ENCODE measurements at regions not wholly inside any gene's neighbourhood (a gene's known extent, or its start where the extent isn't known, plus 50 kb on each side); places are given as distances from the start of the nearest gene placed in this dataset.

DNA sequence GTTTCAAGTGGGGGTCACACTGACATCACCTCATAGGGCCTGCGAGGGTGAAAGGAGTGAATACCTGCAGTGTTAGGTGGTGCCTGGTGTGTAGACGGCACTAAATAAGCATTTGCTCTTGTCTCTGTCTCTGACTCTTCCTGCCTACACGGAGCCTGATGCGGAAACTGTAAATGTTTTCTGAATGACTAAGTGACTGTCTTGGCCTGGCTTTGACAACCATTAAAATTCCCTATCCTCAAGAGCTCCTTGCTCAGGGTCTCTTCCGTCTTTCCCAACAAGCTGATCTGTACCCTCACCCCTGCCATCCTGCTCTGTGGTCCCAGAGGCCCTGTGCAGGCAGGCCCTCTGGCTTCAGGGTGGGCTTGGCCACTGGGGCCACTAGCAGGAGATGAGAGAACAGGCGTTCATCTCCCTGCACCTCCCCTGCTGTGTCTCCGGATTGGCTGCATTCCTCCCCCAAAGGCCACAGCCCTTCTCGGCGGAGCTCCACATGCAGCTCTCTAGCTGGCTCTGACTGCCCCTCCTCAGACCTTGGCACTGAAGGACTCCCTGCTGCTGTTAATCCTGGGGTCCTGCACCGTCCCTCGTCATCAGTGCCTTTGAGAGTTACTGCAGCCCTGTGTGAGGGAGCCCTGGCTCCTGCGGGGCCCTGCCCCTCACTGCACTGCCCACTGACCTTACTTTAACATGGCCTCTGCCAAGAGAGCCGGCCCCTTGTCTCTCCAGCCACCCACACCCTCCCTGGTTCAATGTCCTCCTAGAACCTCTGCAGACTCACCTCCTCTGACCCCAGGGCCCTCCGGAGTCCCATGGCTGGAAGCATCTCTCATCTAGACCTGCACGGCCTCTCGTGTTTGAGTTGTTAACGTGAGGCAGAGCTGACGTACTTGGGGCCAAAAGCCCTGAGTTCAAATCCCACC, 211.1 kb downstream of the MATN1 start:
- no peak for DNase-seq

- no peak for DNase-seq
Observed at GRCh38 chr1:30511563-30511962, 211.8 kb downstream of the MATN1 start.

DNA sequence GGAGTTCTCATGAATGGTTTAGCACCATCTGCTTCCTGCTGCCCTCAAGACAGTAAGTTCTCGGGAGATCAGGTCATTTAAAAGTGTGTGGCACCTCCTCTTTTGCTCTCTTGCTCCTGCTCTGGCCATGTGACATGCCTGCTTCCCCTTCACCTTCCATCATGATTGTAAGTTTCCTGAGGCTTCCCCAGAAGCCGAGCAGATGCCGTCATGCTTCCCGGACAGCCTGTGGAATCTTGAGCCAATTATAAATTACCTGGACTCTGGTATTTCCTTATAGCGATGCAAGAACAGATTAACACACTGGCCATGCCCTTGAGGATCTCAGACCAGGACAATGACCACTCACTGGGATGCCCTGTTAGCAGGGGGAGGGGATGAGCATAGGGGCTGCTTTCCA, 212.3 kb downstream of the MATN1 start:
- no peak for DNase-seq

DNA sequence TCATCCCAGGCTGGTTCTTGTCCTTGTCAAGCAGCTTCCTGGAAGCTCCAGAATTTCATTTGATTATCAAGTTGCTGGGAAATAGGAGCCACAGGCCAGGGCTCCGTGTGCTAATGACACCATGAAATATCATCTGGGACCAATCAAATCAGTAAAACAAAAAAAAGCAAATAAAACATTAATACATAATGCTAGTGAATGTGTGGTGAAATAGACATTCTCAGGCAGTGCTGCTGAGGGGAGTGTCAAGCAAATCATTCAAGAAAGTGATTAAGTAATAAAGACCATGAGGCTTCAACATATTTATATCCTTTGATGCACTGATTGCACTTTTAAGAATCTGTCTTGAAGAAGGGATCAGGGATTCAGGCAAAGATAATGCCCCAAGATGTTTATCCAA, 213.7 kb downstream of the MATN1 start:
- no peak for DNase-seq

DNA sequence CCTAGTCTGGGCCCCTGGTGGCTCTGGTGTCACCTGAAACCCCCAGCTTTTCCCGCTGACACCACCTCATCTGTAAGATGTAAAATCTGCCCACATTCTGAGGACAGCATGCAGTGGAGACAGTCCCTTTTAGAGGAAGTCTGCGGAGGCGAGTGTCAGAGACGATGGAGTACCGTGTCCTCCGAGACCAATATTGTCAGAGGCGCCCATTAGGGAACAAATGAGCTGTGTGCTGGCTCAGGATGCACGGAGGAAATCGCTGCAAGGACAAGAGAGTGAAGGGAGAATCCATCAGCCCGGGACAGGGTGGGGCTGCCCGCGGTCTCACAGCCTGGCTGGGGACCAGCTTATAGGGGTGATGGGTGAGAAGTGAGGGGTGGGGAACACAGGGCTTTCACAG, 214.8 kb downstream of the MATN1 start:
- no peak for DNase-seq

DNA sequence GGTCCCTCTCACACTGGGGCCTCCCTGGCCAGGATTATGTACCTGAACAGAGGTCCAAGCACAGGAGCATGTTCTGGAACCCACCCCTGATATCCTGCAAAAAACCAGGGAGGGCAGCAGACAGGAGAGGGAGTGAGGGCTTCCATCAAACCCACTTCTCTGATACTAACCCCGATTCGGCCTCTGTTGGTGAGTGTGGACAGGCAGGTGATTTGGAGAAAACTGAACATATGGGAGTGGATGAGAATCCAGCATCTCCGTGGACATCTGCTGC, 215.3 kb downstream of the MATN1 start:
- no peak for DNase-seq

DNA sequence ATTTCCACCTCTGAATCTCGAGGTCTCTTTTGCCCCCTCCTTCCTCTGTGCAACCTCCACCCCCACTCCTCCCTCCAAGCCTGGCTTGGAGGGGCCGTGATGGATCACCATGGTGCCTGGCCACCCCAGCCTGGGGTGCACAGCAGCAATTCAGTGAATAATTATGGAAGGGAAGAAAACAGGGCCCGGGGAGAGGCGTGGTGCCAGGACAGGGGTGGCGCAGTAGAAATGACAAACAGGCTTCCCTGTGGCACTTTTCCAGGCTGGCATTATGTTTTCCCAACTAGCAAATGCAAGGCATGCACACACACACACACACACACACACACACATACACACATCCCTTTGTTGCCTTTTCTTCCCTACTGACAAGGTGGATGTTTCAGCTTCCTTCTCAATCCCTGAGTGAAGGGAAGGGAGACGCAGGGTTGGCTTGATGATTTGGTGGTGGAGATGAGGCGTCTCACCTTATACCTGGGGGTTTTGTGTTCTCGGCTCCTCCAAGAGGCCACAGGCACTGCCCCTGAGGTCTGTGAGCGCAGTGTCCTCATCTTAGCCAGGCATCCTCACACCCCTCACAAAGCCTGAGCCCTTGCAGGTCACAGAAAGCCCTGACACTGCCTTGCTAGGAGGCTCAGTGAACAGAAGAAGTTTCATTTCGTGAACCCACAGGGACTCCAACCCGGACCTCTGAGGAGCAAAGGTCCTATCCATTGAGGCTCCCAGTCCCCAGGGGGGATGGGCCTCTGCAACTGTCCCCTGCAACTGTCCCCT, 215.8 kb downstream of the MATN1 start:
- no peak for DNase-seq

DNA sequence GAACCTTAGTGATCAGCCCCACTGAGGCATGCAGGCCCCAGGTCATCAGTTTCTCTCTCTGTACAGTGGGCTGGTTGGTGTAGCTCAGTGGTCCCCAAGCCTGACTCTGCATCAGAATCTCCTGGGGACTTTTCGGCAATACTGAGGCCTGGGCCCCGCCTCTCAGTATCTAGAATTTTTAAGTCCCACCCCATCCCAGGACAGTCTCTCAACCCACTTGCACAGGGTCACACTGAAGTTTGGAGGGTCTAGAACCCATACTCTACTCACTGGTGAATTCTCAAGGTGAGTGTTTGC, 216.4 kb downstream of the MATN1 start:
- DNase-seq = no peak

DNA sequence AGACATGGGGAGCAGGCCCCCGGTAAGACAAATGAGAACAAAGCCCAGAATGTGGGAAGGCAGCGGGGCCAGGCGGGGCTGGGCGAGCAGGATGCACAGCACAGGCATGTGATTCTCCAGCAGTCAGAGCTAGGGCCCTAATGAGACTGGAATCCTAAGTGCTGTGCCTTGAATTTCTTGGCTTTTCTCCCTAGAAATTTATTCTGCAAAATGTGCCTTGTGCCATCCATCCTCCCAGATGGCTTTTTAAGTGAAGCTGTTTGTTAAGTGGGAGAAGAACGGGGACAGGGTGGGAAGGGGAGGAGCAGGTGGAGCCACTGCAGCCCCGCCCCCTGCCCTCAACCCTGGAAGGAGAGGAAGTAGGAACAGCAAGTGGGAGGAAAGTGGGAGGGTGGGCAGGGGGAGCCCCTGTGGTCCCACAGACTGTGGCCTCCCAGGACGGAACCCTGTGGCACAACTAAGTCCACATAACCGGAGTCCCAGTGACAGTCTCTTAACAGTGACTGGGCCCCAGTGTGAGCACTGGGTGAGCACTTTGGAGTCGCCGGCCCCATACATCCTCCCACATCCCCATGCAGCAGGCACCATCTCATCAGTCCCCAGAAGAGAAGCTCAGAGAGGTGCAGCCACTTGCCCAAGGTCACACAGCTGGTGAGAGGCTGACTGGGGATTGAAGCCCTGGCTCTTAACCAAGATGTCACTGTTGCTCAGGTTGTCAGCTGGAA, 216.9 kb downstream of the MATN1 start:
- DNase-seq = no peak

DNA sequence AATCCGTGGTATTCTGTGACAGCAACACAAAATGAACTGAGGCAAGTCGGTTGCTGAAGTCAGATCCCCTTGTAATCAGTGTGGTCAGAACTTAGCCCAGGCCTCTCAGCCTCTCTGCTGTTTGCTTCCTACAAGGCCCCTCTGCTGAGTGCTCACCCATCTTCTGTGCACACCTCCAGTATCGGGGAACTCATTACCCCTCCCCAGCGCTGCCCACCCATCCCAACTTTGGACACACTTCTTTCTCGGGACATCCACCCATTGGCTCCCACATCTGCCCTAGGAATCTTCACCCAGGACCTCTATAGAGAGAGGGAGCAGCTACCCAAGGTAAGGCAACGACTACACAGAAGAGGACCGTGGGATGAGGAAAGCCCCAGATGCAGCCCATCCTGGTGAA, 217.5 kb downstream of the MATN1 start:
- no peak for DNase-seq

DNA sequence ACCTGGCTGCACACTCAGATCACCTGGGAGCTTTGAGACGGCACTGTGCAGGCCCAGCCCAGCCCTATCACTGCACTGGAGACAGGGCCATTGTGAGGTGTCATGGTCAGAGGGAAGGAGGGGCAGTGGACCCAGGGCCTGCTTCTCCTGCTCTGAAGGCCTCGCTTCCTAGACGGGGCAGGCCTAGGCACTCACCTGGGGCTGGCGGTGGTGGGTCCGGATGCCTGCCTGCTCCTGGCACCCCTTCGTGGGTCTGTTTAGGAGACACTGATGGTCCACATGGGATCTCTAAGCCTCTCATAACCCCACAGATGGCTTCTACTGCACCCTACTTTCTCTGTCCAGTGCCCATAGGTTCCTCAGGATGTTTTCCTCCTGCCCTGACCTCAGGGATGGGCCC, 230.9 kb downstream of the MATN1 start:
- DNase-seq = no peak

DNA sequence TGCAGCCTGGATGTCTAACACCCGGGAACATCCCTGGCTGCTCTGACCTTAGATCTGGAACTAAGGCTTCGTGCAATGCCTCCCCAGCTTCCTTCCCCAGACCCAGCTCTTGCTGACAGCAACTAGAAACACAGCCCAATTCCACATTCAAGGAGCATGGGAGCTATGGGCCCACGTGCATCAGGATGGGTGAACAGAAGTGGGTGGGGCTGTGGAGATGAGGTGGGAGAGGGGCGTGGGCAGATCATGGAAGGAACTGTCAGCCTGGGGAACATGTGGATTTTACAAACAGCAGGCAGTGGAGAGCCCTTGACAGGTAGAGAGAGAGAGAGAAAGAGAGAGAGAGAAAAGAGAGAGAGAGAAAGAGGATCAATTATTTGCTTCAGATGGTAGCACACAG, 231.6 kb downstream of the MATN1 start:
- DNase-seq = no peak

DNA sequence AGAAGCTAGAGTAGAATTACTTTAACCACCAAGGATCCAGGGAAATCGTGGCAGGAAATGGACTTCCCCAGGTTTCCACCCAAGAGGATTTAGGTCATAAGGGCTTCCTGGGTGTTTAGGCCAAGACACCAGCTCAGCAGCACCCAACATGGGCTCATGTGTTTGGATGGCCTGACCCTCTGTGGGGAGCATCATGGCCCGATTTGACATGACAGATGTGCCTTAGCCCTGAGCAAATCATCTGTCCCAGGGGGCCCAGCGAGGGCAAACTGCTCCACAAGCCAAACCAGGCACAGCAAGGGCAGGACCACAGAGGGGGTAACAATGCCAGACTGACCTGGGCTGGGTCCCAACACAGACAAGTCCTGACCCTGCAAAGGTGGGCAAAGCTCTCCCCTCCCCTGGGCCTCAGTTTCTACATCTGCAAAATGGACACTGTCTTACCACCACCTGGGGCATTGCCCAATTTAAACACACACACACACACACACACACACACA, 232.8 kb downstream of the MATN1 start:
- DNase-seq = no peak

GRCh38 chr1:30489737-30490389, 233.5 kb downstream of the MATN1 start:
- DNase-seq = no peak

- no peak for DNase-seq
Observed at GRCh38 chr1:30488324-30488913, 235.0 kb downstream of the MATN1 start.

DNA sequence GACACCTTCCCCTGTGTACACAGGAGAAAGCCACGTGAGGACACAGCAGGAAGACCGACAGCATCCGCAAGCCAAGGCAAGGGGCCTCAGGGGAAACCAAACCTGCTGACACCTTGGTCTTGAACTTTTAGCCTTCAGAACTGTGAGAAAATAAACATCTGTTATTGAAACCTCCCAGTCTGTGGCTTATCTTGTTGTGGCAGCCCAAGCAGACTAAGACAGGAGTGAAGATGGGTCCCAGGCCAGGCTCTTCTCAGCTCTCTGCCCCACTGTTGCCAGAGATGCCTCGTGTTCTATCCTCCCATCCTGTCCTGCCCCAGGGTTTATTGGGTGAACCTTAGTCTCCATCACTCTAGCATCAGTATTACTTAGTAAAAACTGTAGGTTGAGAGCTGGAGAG, 236.3 kb downstream of the MATN1 start:
- no peak for DNase-seq

GRCh38 chr1:30485072-30485471, 238.3 kb downstream of the MATN1 start:
- no peak for DNase-seq

GRCh38 chr1:30484668-30485067, 238.7 kb downstream of the MATN1 start:
- DNase-seq = no peak

DNA sequence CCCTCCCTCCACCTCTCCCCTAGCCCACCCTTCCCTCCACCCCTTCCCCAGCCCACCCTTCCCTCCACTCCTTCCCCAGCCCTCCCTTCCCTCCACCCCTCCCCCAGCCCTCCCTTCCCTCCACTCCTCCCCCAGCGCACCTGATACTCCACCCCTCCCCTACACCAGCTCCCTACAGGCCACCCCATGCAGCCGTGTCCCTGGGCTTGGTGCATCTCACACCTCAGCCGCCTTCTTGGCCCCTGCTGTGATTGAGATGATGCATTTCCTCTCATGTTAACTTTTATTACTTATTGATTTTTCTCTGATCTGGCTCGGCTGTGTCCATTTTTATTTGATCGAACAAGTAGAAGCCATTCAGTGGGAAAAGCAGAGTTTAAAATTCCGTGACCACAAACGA, 243.8 kb downstream of the MATN1 start:
- no peak for DNase-seq

DNA sequence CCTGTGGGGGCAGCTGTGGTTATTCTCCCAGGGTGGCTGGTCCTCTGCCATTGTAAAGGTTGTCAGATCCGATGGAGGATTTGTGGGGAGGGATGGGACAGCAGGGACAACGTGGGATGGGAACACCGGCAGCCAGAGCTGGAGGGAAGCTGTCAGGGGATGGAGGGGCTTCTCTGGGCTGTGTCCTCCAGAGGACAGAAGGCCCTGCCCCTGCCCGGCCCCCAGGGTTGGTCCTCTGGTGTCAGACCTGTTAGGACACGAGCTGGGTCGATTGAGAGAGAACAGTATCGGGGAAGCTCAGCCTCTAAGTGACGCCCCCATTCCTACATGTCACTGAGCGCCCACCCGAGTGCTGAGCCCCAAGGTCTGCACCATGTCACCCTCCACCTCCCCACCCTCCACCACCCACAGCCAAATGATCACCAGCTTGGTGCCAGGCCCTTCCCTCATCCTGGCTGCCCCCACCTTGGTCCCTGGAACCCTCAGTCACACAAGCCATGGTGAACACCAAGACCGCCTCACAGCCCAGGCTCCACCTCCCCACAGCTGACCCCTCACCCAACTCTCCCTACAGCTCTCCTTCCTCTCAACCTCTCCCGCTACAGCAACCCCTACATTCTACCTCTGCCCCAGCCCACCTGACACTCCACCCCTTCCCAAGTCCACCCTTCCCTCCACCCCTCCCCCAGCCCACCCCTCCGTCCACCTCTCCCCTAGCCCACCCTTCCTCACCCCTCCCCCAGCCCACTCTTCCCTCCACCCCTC, 244.4 kb downstream of the MATN1 start:
- DNase-seq = no peak

DNA sequence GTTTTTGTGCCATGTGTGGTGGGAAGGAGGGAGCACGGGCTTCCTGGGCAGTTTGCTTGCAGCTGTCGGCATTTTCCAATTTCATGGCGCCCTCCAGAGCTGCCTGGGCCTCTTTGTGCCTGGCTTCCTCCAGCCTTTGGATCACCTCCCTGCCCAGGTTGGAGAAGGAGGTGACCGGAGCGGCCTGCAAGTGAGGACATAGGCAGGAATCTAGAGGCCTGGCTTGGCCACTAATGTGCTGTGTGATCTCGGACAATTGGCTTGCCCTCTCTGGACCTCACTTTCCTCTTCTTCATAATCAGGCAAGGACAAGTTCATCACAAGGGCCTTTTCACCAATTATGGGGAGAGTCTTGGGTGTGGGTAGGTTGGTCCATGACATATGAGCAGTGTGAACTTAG, 245.1 kb downstream of the MATN1 start:
- no peak for DNase-seq

DNA sequence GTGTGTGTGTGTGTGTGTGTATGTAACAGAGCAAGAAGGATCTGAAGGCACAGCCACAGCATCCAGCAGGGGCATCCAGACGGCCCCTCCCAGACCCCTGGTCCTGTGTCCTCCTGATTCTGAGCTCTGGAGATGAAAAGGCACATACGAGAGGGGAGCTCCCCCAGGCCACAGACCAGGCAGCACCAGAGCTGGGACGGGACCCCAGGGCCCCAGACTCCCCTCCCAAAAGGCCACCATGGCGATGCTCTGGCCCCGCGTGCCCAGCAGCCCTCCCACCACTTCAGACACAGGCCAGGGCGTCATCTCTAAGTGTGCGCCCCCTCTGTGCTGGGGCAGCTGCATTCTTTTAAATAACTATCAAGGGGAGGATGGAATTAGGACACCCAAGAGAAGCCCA, 245.8 kb downstream of the MATN1 start:
- DNase-seq = no peak

All from inflammatory macrophage treated with lipopolysaccharide for 1 hour (primary cell).